Retinal pigment epithelial cell (primary cell): ENCODE measurements at regions not wholly inside any gene's neighbourhood (a gene's known extent, or its start where the extent isn't known, plus 50 kb on each side); places are given as distances from the start of the nearest gene placed in this dataset.
"Not testable (repeated sequence)": the region's sequence is repeated elsewhere in the genome, so short reads cannot be mapped to it uniquely, and the experiment has no call there.

Experiments used
- DNase-seq: peaks from one replicate; pipeline ENCODE4 v3.0.0-alpha.2; 2010; ENCODE audit warnings: low read depth
- H3K4me3 ChIP-seq: 2 replicates; pipeline ENCODE4 v1.5.1; 2011; ENCODE audit warnings: mild to moderate bottlenecking, low read length, control low read depth, moderate library complexity
- CTCF ChIP-seq: conservative IDR thresholded peaks from 2 replicates; pipeline ENCODE4 v1.5.1; 2011; ENCODE audit warnings: low read depth, low read length, control low read depth, inconsistent platforms

DNA sequence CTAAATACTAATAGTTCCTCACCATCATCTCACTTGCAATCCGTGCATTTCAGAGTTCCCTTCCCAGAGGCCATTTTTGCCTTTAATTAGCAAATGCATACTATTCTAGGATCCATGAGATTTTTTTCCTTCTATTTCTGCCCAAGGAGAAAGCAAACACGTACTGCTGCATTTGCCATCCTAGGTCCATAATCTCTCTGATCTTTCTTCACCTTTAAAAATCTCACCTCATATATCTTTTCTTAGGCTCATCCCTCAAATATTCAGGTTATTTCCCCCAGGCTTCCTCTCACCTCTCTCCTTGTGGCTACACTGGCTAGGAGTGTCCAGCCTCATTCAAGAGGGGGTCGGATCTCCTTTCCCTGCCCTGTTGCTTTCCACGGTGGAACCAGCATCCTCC lies 338.6 kb downstream of the SETD4 start:
- TF ChIP-seq CTCF, result no peak
- no peak for DNase-seq
- H3K4me3 ChIP-seq, result no peak overlapping the region

GRCh38 chr21:35720208-35720731 lies 340.1 kb downstream of the SETD4 start:
- TF ChIP-seq CTCF, result no peak
- no peak overlapping the region for H3K4me3 ChIP-seq
- DNase-seq, result peak; percentile 20

GRCh38 chr21:35719080-35719479 lies 341.2 kb downstream of the SETD4 start:
- H3K4me3 ChIP-seq, result no peak overlapping the region
- TF ChIP-seq CTCF, result no peak
- DNase-seq, result no peak

DNA sequence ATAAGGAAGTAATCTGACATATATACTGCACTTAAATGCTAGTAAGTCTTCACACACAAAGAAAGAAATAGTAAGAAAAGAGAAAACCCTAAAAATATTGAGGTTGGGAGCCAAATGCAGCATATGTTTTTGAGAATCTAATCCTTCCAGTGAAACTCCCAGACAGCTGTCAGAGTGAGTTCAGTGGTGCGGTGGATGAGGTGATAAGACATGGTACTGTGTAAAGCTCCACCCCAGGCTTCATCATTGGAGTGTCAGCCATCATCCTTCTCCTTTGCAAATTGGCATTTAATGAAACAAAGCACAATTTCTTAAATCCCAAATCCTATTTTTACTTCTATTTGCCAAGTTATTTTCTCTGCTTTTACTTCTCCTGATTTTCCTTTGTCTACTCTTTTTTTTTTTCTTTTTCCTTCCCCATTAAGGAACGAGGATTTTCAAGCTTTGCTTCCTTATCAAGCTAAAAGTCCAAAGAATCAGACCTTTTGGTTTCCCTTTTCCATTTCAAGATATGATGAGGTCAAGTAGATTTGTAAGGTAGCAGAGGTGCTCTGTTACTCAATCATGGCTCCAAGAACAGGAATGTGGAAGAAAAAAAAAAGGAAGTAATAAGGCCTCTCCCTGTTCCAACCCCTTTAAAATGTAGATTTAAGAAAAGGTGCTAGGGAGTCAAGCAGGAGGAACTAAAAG lies 343.3 kb downstream of the SETD4 start:
- no peak overlapping the region for H3K4me3 ChIP-seq
- no peak for TF ChIP-seq CTCF
- no peak for DNase-seq

- no peak for DNase-seq
- no peak for TF ChIP-seq CTCF
- no peak overlapping the region for H3K4me3 ChIP-seq
These were observed 346.4 kb downstream of the SETD4 start for GRCh38 chr21:35713914-35714313.

DNA sequence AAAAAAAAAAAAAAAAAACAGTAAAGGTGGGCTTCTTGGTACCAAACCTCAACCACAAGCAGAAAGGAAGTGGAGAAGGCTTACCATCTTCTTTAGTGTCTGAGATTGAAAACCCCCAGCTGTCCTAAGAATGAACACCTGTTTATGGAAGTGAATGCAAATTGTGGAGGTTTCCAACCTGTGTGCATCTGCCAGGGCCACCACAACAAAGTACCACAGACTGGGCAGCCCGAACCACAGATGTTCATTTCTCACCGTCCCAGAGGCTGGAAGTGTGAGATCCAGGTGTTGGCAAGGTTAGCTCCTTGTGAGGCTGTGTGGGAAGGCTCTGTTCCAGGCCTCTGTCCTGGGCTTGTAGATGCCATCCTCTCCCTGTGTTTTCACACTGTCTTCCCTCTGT lies 348.7 kb downstream of the SETD4 start:
- H3K4me3 ChIP-seq, result no peak overlapping the region
- no peak for DNase-seq
- TF ChIP-seq CTCF, result no peak

DNA sequence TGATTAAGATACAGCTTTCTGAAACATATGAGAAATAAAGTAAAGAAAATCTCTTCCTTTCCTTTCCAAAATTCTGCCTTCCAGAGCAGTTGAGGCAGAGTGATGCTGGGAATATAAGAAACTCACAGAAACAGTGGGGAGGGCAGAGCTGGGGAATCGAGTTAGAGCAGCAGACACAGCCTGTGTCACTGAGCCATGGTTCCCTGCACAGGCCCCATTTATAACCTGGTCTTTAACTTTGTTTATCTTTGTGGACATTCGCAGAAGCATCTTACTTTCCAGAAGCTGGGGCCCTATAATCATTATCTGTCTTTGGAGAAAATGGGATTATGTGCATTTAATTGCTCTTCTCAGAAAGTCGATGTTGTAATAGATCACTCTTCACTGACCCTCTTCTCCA lies 349.1 kb downstream of the SETD4 start:
- no peak for TF ChIP-seq CTCF
- H3K4me3 ChIP-seq, result no peak overlapping the region
- DNase-seq, result no peak

DNA sequence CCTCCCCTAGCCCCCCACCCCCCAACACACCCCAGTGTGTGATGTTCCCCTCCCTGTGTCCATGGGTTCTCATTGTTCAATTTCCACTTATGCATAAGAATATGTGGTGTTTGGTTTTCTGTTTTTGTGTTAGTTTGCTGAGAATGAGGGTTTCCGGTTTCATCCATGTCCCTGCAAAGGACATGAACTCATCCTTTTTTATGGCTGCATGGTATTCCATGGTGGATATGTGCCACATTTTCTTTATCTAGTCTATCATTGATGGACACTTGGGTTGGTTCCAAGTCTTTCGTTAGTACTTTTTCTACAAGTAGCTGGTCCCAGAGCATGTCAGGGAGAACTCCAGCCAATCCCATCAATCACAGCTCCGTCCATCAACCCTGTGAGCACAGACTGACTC lies 350.3 kb downstream of the SETD4 start:
- DNase-seq, H3K4me3 ChIP-seq: not testable (repeated sequence)
